ENCODE measurements at regions not wholly inside any gene's neighbourhood (a gene's known extent, or its start where the extent isn't known, plus 50 kb on each side); places are given as distances from the start of the nearest gene placed in this dataset.

- no peak for DNase-seq
These were observed 371.3 kb downstream of the TUSC7 start for GRCh38 chr3:117080872-117081271.

GRCh38 chr3:117084277-117084676 is 374.7 kb downstream of the TUSC7 start:
- no peak for DNase-seq

GRCh38 chr3:117084739-117085270 is 375.2 kb downstream of the TUSC7 start:
- peak; percentile 9 for DNase-seq

GRCh38 chr3:117091676-117092075 is 382.1 kb downstream of the TUSC7 start:
- no peak for DNase-seq

- no peak for DNase-seq
These were observed 387.0 kb downstream of the TUSC7 start for GRCh38 chr3:117096549-117096948.

- DNase-seq = no peak
These were observed 387.8 kb downstream of the TUSC7 start for GRCh38 chr3:117097351-117097750.

- DNase-seq = no peak
These were observed 392.1 kb downstream of the TUSC7 start for GRCh38 chr3:117101697-117102096.

- no peak for DNase-seq
These were observed 392.8 kb downstream of the TUSC7 start for GRCh38 chr3:117102426-117102825.

- no peak for DNase-seq
These were observed 394.1 kb downstream of the TUSC7 start for GRCh38 chr3:117103675-117104074.

GRCh38 chr3:117104381-117104780 is 394.8 kb downstream of the TUSC7 start:
- no peak for DNase-seq

- no peak for DNase-seq
These were observed 395.2 kb downstream of the TUSC7 start for GRCh38 chr3:117104792-117105191.

- DNase-seq = peak; percentile 63
These were observed 396.1 kb downstream of the TUSC7 start for GRCh38 chr3:117105686-117106085.

GRCh38 chr3:117106396-117106795 is 396.8 kb downstream of the TUSC7 start:
- no peak for DNase-seq

- DNase-seq = no peak
These were observed 398.4 kb downstream of the TUSC7 start for GRCh38 chr3:117107946-117108345.

- no peak for DNase-seq
These were observed 399.6 kb downstream of the TUSC7 start for GRCh38 chr3:117109178-117109577.

- DNase-seq = no peak
These were observed 405.1 kb downstream of the TUSC7 start for GRCh38 chr3:117114517-117115265.

GRCh38 chr3:117117188-117117936 is 407.8 kb downstream of the TUSC7 start:
- no peak for DNase-seq

GRCh38 chr3:117118604-117119003 is 409.0 kb downstream of the TUSC7 start:
- DNase-seq = no peak

GRCh38 chr3:117120014-117120413 is 410.4 kb downstream of the TUSC7 start:
- DNase-seq = no peak

- DNase-seq = no peak
These were observed 413.0 kb downstream of the TUSC7 start for GRCh38 chr3:117122609-117123008.

- DNase-seq = no peak
These were observed 416.9 kb downstream of the TUSC7 start for GRCh38 chr3:117126460-117126859.

GRCh38 chr3:117126946-117127546 is 417.5 kb downstream of the TUSC7 start:
- no peak for DNase-seq

- no peak for DNase-seq
These were observed 418.6 kb downstream of the TUSC7 start for GRCh38 chr3:117128133-117128532.
